Parathyroid adenoma (tissue), 2 donors: ENCODE measurements at regions not wholly inside any gene's neighbourhood (a gene's known extent, or its start where the extent isn't known, plus 50 kb on each side); places are given as distances from the start of the nearest gene placed in this dataset.
"Not testable (repeated sequence)": the region's sequence is repeated elsewhere in the genome, so short reads cannot be mapped to it uniquely, and the experiment has no call there.

ENCODE experiments used
- H2AFZ ChIP-seq: fragments of 300-600 bp; sonication (generic); one replicate; pipeline ENCODE4 v1.7.0; 2017; ENCODE audit warnings: antibody characterized with exemption, mild to moderate bottlenecking
- H3K27ac ChIP-seq: fragments of 300-600 bp; sonication (generic); one replicate; pipeline ENCODE4 v1.7.0; 2017
- H3K27me3 ChIP-seq: fragments of 300-600 bp; sonication (generic); one replicate; pipeline ENCODE4 v1.7.0; 2017; ENCODE audit warnings: low read length; ENCODE audit not compliant: control insufficient read depth, insufficient read depth
- H3K36me3 ChIP-seq: fragments of 300-600 bp; sonication (generic); one replicate; pipeline ENCODE4 v1.7.0; 2017; ENCODE audit warnings: low read length; ENCODE audit not compliant: control insufficient read depth, insufficient read depth
- H3K4me1 ChIP-seq: fragments of 300-600 bp; sonication (generic); one replicate; pipeline ENCODE4 v1.7.0; 2017; ENCODE audit warnings: control low read depth
- H3K4me2 ChIP-seq: fragments of 300-600 bp; sonication (generic); one replicate; pipeline ENCODE4 v1.7.0; 2017; ENCODE audit warnings: low read length
- H3K4me3 ChIP-seq: fragments of 300-600 bp; sonication (generic); one replicate; pipeline ENCODE4 v1.7.0; 2017; ENCODE audit warnings: low read depth, low read length
- H3K79me2 ChIP-seq: fragments of 300-600 bp; sonication (generic); one replicate; pipeline ENCODE4 v1.7.0; 2017; ENCODE audit warnings: control low read depth
- H3K9ac ChIP-seq: fragments of 300-600 bp; sonication (generic); one replicate; pipeline ENCODE4 v1.7.0; 2017; ENCODE audit warnings: mild to moderate bottlenecking
- H3K9me3 ChIP-seq: fragments of 300-600 bp; sonication (generic); one replicate; pipeline ENCODE4 v1.7.0; 2017; ENCODE audit warnings: low read length; ENCODE audit not compliant: control insufficient read depth
- CTCF ChIP-seq: fragments of 300-600 bp; sonication (generic); IDR thresholded peaks from one replicate; pipeline ENCODE4 v1.7.0; 2017; ENCODE audit warnings: antibody characterized with exemption, mild to moderate bottlenecking
- donor health status: primary hyperparathyroidism.

GRCh38 chr9:30289435-30289834 is 2095.0 kb upstream of the ACO1 start:
- no peak overlapping the region for H3K4me3 ChIP-seq
- no peak overlapping the region for H3K9ac ChIP-seq
- no peaks in the 10 kb centered on the region for H3K36me3 ChIP-seq
- no peak overlapping the region for H2AFZ ChIP-seq
- TF ChIP-seq CTCF, result no peak
- H3K27me3 ChIP-seq, result no peaks in the 10 kb centered on the region
- no peaks in the 10 kb centered on the region for H3K4me1 ChIP-seq
- H3K27ac ChIP-seq, result no peak overlapping the region
- H3K4me2 ChIP-seq, result no peak overlapping the region
- H3K9me3 ChIP-seq, result no peaks in the 10 kb centered on the region
- H3K79me2 ChIP-seq, result no peaks in the 10 kb centered on the region

GRCh38 chr9:30292026-30292425 is 2092.4 kb upstream of the ACO1 start:
- not testable (repeated sequence) for H3K4me3 ChIP-seq, H2AFZ ChIP-seq, H3K27me3 ChIP-seq, H3K9ac ChIP-seq, H3K9me3 ChIP-seq, H3K36me3 ChIP-seq, H3K4me1 ChIP-seq, H3K4me2 ChIP-seq, H3K79me2 ChIP-seq, H3K27ac ChIP-seq

DNA sequence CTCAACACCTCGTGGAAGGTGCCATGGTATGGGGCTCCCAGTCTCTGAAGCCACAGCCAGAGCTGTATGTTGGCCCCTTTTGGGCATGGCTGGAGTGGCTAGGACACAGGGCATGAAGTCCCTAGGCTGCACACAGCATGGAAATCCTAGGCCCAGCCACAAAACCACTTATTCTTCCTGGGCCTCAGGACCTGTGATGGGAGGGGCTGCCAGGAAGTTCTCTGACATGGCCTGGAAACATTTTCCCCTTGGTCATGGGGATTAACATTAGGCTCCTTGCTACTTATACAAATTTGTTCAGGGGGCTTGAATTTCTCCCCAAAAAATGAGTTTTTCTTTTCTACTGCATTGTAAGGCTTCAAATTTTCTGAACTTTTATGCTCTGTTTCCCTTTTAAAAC is 2091.2 kb upstream of the ACO1 start:
- H3K9me3 ChIP-seq, result no peaks in the 10 kb centered on the region
- no peak overlapping the region for H2AFZ ChIP-seq
- no peak overlapping the region for H3K27ac ChIP-seq
- no peak for TF ChIP-seq CTCF
- H3K4me1 ChIP-seq, result no peaks in the 10 kb centered on the region
- H3K27me3 ChIP-seq, result no peaks in the 10 kb centered on the region
- H3K36me3 ChIP-seq, result no peaks in the 10 kb centered on the region
- H3K9ac ChIP-seq, result no peak overlapping the region
- no peak overlapping the region for H3K4me3 ChIP-seq
- H3K79me2 ChIP-seq, result no peaks in the 10 kb centered on the region
- no peak overlapping the region for H3K4me2 ChIP-seq

- Histone ChIP-seq H3K4me2 (no peak overlapping the region), H3K27ac (no peak overlapping the region), H2AFZ (no peak overlapping the region), H3K4me3 (no peak overlapping the region), H3K9me3 (no peaks in the 10 kb centered on the region), H3K9ac (no peak overlapping the region), H3K27me3 (no peaks in the 10 kb centered on the region), H3K36me3 (no peaks in the 10 kb centered on the region), H3K4me1 (no peaks in the 10 kb centered on the region), H3K79me2 (no peaks in the 10 kb centered on the region)
- no peak for TF ChIP-seq CTCF
Measured at GRCh38 chr9:30299126-30299780, 2085.2 kb upstream of the ACO1 start.

DNA sequence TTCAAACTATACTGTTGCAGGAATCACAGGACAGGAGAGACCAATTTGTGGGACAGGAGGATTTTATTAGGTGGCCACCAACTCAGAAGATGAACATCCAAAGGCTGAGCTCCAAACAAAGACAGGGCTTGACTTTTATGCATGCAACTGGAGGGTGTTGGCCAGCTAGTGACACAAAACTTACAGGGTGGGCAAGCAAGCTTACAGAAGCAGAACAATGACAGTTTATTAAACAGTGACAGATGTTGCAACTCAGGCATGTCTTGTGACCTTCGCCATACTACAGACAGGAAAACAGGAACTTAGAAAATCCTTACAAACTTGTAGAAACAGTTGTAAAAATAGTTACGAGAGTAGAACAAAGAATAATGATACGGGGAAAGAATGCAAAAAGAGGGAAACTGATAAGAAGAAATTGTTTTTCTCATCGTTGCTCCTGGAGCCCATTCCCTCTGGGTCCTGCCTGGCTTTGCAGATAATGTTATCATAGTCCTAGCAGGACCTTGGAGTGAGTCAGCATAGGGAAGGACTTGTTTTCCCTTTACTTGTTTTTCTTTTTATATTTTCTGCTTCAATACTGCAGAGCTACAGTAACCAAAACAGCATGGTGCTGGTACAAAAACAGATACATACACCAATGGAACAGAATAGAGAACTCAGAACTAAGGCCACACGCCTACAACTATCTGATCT is 2083.0 kb upstream of the ACO1 start:
- no peaks in the 10 kb centered on the region for H3K4me1 ChIP-seq
- H3K36me3 ChIP-seq, result no peaks in the 10 kb centered on the region
- no peaks in the 10 kb centered on the region for H3K27me3 ChIP-seq
- no peaks in the 10 kb centered on the region for H3K79me2 ChIP-seq
- H3K4me3 ChIP-seq, result no peak overlapping the region
- no peak overlapping the region for H2AFZ ChIP-seq
- no peak for TF ChIP-seq CTCF
- no peaks in the 10 kb centered on the region for H3K9me3 ChIP-seq
- H3K4me2 ChIP-seq, result no peak overlapping the region
- H3K9ac ChIP-seq, result no peak overlapping the region
- H3K27ac ChIP-seq, result no peak overlapping the region
